ENCODE measurements at regions not wholly inside any gene's neighbourhood (a gene's known extent, or its start where the extent isn't known, plus 50 kb on each side); places are given as distances from the start of the nearest gene placed in this dataset.
"Not testable (repeated sequence)": the region's sequence is repeated elsewhere in the genome, so short reads cannot be mapped to it uniquely, and the experiment has no call there.

GRCh38 chr11:90601261-90601660, 378.4 kb upstream of the CHORDC1 start:
- no peak for DNase-seq

GRCh38 chr11:90594658-90595057, 371.8 kb upstream of the CHORDC1 start:
- no peak for DNase-seq

- no peak for DNase-seq
These were observed 370.2 kb upstream of the CHORDC1 start for GRCh38 chr11:90593099-90593498.

GRCh38 chr11:90590286-90590685, 367.4 kb upstream of the CHORDC1 start:
- no peak for DNase-seq

GRCh38 chr11:90589735-90590134, 366.9 kb upstream of the CHORDC1 start:
- no peak for DNase-seq

GRCh38 chr11:90587896-90588295, 365.0 kb upstream of the CHORDC1 start:
- no peak for DNase-seq

GRCh38 chr11:90585491-90585890, 362.6 kb upstream of the CHORDC1 start:
- no peak for DNase-seq

GRCh38 chr11:90582999-90583398, 360.1 kb upstream of the CHORDC1 start:
- not testable (repeated sequence) for DNase-seq

- no peak for DNase-seq
These were observed 341.7 kb upstream of the CHORDC1 start for GRCh38 chr11:90564531-90564930.

- no peak for DNase-seq
These were observed 335.5 kb upstream of the CHORDC1 start for GRCh38 chr11:90558328-90558865.

GRCh38 chr11:90556606-90557005, 333.8 kb upstream of the CHORDC1 start:
- peak; percentile 5 for DNase-seq

- DNase-seq = no peak
These were observed 333.2 kb upstream of the CHORDC1 start for GRCh38 chr11:90556026-90556425.

- no peak for DNase-seq
These were observed 332.6 kb upstream of the CHORDC1 start for GRCh38 chr11:90555477-90555876.

- no peak for DNase-seq
These were observed 319.2 kb upstream of the CHORDC1 start for GRCh38 chr11:90542092-90542491.

- no peak for DNase-seq
These were observed 313.5 kb upstream of the CHORDC1 start for GRCh38 chr11:90536301-90536700.

- DNase-seq = no peak
These were observed 309.3 kb upstream of the CHORDC1 start for GRCh38 chr11:90532125-90532524.

GRCh38 chr11:90531001-90531400, 308.2 kb upstream of the CHORDC1 start:
- no peak for DNase-seq

- no peak for DNase-seq
These were observed 303.1 kb upstream of the CHORDC1 start for GRCh38 chr11:90525962-90526361.

- no peak for DNase-seq
These were observed 290.0 kb upstream of the CHORDC1 start for GRCh38 chr11:90512846-90513245.

- DNase-seq = no peak
These were observed 288.0 kb upstream of the CHORDC1 start for GRCh38 chr11:90510839-90511238.

GRCh38 chr11:90500922-90501568, 278.2 kb upstream of the CHORDC1 start:
- DNase-seq = no peak

- no peak for DNase-seq
These were observed 273.9 kb upstream of the CHORDC1 start for GRCh38 chr11:90496722-90497121.

- DNase-seq = no peak
These were observed 270.5 kb upstream of the CHORDC1 start for GRCh38 chr11:90493379-90493778.

GRCh38 chr11:90491466-90491865, 268.6 kb upstream of the CHORDC1 start:
- DNase-seq = no peak

GRCh38 chr11:90476442-90477007, 253.7 kb upstream of the CHORDC1 start:
- DNase-seq = peak; percentile 27

Measured in NCI-H146 (cell line).